ENCODE measurements at regions not wholly inside any gene's neighbourhood (a gene's known extent, or its start where the extent isn't known, plus 50 kb on each side); places are given as distances from the start of the nearest gene placed in this dataset.

DNA sequence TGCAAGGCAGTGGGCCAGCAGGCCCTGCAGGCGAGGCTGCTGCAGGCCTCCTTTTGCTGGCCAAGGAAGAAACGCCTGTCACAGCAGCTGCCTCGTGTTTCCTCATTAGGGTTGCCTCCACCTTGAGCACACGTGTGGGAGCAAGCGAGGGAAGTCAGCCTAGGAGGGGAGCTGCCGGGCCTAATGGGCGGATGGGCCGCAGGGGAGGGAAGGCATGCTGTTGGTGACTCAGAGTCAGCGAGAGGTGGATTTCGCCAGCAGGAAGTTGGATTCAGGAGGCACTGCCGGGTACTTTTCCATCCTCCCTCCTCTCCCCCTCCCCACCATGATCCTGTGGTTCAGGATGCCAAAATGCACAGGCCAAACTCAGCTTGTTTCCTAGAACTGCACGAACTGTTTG, 498.7 kb downstream of the METTL15 start:
- Histone ChIP-seq H3K4me2 (ENCODE audit: unreplicated experiment) (no peak overlapping the region), H4K20me1 (ENCODE audit: insufficient read depth) (no peaks in the 10 kb centered on the region), H2AFZ (no peak overlapping the region), H3K9me2 (ENCODE audit: insufficient read depth) (no peaks in the 10 kb centered on the region), H3K27ac (no peak overlapping the region), H3K9me3 (ENCODE audit: low read depth) (no peaks in the 10 kb centered on the region), H3K4me3 (no peak overlapping the region), H3K36me3 (ENCODE audit: low read depth) (no peaks in the 10 kb centered on the region), H3K9ac (no peak overlapping the region), H3K27me3 (replicated peaks; ENCODE audit: insufficient read depth) (no peaks in the 10 kb centered on the region), H3K4me1 (ENCODE audit: insufficient read depth) (no peaks in the 10 kb centered on the region), H3F3A (ENCODE audit: insufficient read depth) (no peaks in the 10 kb centered on the region), H3K79me2 (ENCODE audit: insufficient read depth) (no peaks in the 10 kb centered on the region)
- 51 to 58% methylated on average over 12 of the region's 12 CpGs for WGBS, 2 experiments (ENCODE audit: low coverage in 1 of 2, low lambda C conversion rate in 2 of 2, missing lambda C conversion rate in 2 of 2)
- TF ChIP-seq EZH2 (IDR thresholded peaks at IDR 0.05; ENCODE audit: insufficient read depth, poor library complexity, severe bottlenecking) (no peak), EZH2phosphoT487 (IDR thresholded peaks at IDR 0.05; ENCODE audit: insufficient read depth, low read depth) (no peak)
- in situ Hi-C loops (cut with MboI): no loop called here
- no peak for DNase-seq

DNA sequence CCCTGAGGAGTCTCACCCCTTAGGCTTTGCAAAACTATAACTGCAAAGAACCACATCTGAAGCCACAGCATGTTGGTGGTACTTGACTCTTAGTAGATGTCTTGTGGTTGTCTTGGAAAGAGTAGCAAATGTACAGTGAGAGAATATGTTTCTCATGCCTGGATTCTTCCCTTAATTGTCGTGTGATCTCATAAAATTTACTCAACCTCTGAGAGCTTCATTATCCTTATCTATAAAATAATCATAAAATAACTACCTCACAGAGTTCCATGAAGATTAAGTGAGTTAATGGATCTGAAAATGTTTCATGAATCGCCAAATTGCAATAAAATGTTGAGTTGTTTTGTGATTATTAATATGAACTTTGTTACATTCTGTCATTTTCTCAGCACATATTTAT, 491.5 kb downstream of the METTL15 start:
- H3K27ac ChIP-seq: no peak overlapping the region
- no peaks in the 10 kb centered on the region for H3K36me3 ChIP-seq (ENCODE audit: low read depth)
- TF ChIP-seq EZH2phosphoT487 (IDR thresholded peaks at IDR 0.05; ENCODE audit: insufficient read depth, low read depth): no peak
- TF ChIP-seq EZH2 (IDR thresholded peaks at IDR 0.05; ENCODE audit: insufficient read depth, poor library complexity, severe bottlenecking): no peak
- no peak for DNase-seq
- no peaks in the 10 kb centered on the region for H3K27me3 ChIP-seq (replicated peaks; ENCODE audit: insufficient read depth)
- H3K9me3 ChIP-seq (ENCODE audit: low read depth): no peaks in the 10 kb centered on the region
- no peaks in the 10 kb centered on the region for H4K20me1 ChIP-seq (ENCODE audit: insufficient read depth)
- H3K9me2 ChIP-seq (ENCODE audit: insufficient read depth): no peaks in the 10 kb centered on the region
- H3K4me2 ChIP-seq (ENCODE audit: unreplicated experiment): no peak overlapping the region
- in situ Hi-C loops (cut with MboI): no loop called here
- H3K4me3 ChIP-seq: no peak overlapping the region
- WGBS, 2 experiments (ENCODE audit: low coverage in 1 of 2, low lambda C conversion rate in 2 of 2, missing lambda C conversion rate in 2 of 2): 42 to 48% methylated on average over 2 of the region's 2 CpGs
- H3K9ac ChIP-seq: no peak overlapping the region
- H3K4me1 ChIP-seq (ENCODE audit: insufficient read depth): no peaks in the 10 kb centered on the region
- no peak overlapping the region for H2AFZ ChIP-seq
- H3F3A ChIP-seq (ENCODE audit: insufficient read depth): no peaks in the 10 kb centered on the region
- no peaks in the 10 kb centered on the region for H3K79me2 ChIP-seq (ENCODE audit: insufficient read depth)

DNA sequence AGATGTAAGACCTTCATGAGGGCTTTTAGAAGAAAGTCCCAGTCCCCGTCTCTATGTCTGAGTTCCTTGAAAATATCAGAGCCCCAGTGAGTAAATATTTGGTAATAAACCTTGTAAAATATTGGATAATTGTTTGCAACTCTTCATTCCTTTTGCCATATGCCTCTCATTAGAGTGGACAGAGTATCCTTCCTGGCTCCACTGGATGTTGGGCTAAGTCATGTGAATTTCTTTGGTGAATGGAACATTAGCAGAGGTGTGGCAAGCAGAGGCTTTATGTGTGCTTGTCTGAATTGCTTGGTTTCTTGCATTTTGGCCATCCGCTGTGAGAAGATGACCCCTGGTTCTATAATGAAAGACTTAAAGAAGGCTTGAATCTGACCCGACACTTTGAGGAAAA, 490.3 kb downstream of the METTL15 start:
- no peaks in the 10 kb centered on the region for H3F3A ChIP-seq (ENCODE audit: insufficient read depth)
- in situ Hi-C loops (cut with MboI): no loop called here
- no peak overlapping the region for H3K9ac ChIP-seq
- no peak overlapping the region for H3K27ac ChIP-seq
- no peaks in the 10 kb centered on the region for H3K9me2 ChIP-seq (ENCODE audit: insufficient read depth)
- no peaks in the 10 kb centered on the region for H3K27me3 ChIP-seq (replicated peaks; ENCODE audit: insufficient read depth)
- no peak overlapping the region for H3K4me2 ChIP-seq (ENCODE audit: unreplicated experiment)
- no peak for DNase-seq
- WGBS, 2 experiments (ENCODE audit: low coverage in 1 of 2, low lambda C conversion rate in 2 of 2, missing lambda C conversion rate in 2 of 2): 48 to 55% methylated on average over 3 of the region's 3 CpGs
- no peaks in the 10 kb centered on the region for H3K9me3 ChIP-seq (ENCODE audit: low read depth)
- no peak overlapping the region for H2AFZ ChIP-seq
- no peaks in the 10 kb centered on the region for H3K79me2 ChIP-seq (ENCODE audit: insufficient read depth)
- no peaks in the 10 kb centered on the region for H3K36me3 ChIP-seq (ENCODE audit: low read depth)
- H3K4me3 ChIP-seq: no peak overlapping the region
- H4K20me1 ChIP-seq (ENCODE audit: insufficient read depth): no peaks in the 10 kb centered on the region
- H3K4me1 ChIP-seq (ENCODE audit: insufficient read depth): no peaks in the 10 kb centered on the region
- no peak for TF ChIP-seq EZH2phosphoT487 (IDR thresholded peaks at IDR 0.05; ENCODE audit: insufficient read depth, low read depth)
- TF ChIP-seq EZH2 (IDR thresholded peaks at IDR 0.05; ENCODE audit: insufficient read depth, poor library complexity, severe bottlenecking): no peak

DNA sequence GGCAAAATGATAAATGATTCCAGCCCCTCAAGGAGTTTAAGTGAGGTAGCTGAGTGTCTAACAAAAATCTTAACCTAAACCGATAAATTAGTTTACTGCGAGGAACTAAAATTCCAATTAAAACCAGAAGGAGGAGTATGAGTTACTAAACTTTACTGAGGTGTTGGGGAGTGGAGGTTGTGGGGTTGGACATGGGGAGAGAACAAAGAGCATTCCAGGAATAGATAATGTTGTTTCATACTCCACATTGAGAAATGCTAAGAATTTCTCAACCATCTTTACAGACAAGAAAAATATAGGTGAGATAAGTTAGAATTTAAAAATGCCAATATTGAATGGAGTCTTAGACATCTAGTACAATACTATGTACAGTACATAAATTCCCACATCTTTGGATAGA, 488.6 kb downstream of the METTL15 start:
- DNase-seq: no peak
- Histone ChIP-seq H3K27me3 (replicated peaks; ENCODE audit: insufficient read depth) (no peaks in the 10 kb centered on the region), H3K79me2 (ENCODE audit: insufficient read depth) (no peaks in the 10 kb centered on the region), H3K9me2 (ENCODE audit: insufficient read depth) (no peaks in the 10 kb centered on the region), H3K27ac (no peak overlapping the region), H3K4me3 (no peak overlapping the region), H3K9ac (no peak overlapping the region), H3K36me3 (ENCODE audit: low read depth) (no peaks in the 10 kb centered on the region), H3F3A (ENCODE audit: insufficient read depth) (no peaks in the 10 kb centered on the region), H3K4me1 (ENCODE audit: insufficient read depth) (no peaks in the 10 kb centered on the region), H2AFZ (no peak overlapping the region), H3K9me3 (ENCODE audit: low read depth) (no peaks in the 10 kb centered on the region), H4K20me1 (ENCODE audit: insufficient read depth) (no peaks in the 10 kb centered on the region), H3K4me2 (ENCODE audit: unreplicated experiment) (no peak overlapping the region)
- TF ChIP-seq EZH2 (IDR thresholded peaks at IDR 0.05; ENCODE audit: insufficient read depth, poor library complexity, severe bottlenecking) (no peak), EZH2phosphoT487 (IDR thresholded peaks at IDR 0.05; ENCODE audit: insufficient read depth, low read depth) (no peak)
- WGBS, 2 experiments (ENCODE audit: low coverage in 1 of 2, low lambda C conversion rate in 2 of 2, missing lambda C conversion rate in 2 of 2): 84 to 85% methylated on average over 2 of the region's 2 CpGs
- in situ Hi-C loops (cut with MboI): no loop called here

DNA sequence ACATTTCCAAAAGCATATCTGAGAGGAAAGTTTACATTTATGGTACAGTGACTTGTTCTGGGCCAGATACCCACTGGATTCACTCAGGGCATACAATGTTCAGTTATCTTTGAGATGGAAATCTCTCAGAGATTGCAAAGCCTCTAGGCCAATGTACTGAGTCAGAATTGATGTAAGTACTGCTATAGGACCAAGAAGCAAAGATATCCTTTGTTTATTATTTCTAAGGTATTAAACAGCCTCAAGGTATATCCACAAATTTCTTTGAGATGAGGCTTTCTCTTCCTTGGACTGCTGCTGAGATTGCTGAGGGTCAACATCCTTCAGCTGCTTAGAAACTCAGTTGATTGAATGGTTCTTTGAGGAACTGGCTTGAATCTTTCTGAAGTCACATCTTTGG, 484.0 kb downstream of the METTL15 start:
- Histone ChIP-seq H3K9ac (no peak overlapping the region), H3K4me3 (no peak overlapping the region), H3K9me3 (ENCODE audit: low read depth) (no peaks in the 10 kb centered on the region), H3K4me2 (ENCODE audit: unreplicated experiment) (no peak overlapping the region), H3K27me3 (replicated peaks; ENCODE audit: insufficient read depth) (no peaks in the 10 kb centered on the region), H2AFZ (no peak overlapping the region), H3K36me3 (ENCODE audit: low read depth) (no peaks in the 10 kb centered on the region), H4K20me1 (ENCODE audit: insufficient read depth) (no peaks in the 10 kb centered on the region), H3F3A (ENCODE audit: insufficient read depth) (no peaks in the 10 kb centered on the region), H3K79me2 (ENCODE audit: insufficient read depth) (no peaks in the 10 kb centered on the region), H3K4me1 (ENCODE audit: insufficient read depth) (no peaks in the 10 kb centered on the region), H3K27ac (no peak overlapping the region), H3K9me2 (ENCODE audit: insufficient read depth) (no peaks in the 10 kb centered on the region)
- TF ChIP-seq EZH2 (IDR thresholded peaks at IDR 0.05; ENCODE audit: insufficient read depth, poor library complexity, severe bottlenecking): no peak
- no peak for TF ChIP-seq EZH2phosphoT487 (IDR thresholded peaks at IDR 0.05; ENCODE audit: insufficient read depth, low read depth)
- in situ Hi-C loops (cut with MboI): no loop called here
- DNase-seq: no peak
